HL-60 (cell line): ENCODE measurements at regions not wholly inside any gene's neighbourhood (a gene's known extent, or its start where the extent isn't known, plus 50 kb on each side); places are given as distances from the start of the nearest gene placed in this dataset.

Experiments used
- GABPA ChIP-seq: IDR thresholded peaks from 2 replicates; pipeline ENCODE4 v1.6.1; 2012; ENCODE audit warnings: low read depth
- POLR2AphosphoS5 ChIP-seq: IDR thresholded peaks from 2 replicates; pipeline ENCODE4 v1.6.1; 2012; ENCODE audit warnings: low read depth
- SPI1 ChIP-seq: IDR thresholded peaks from 2 replicates; pipeline ENCODE4 v1.6.1; 2012; ENCODE audit warnings: low read depth, mild to moderate bottlenecking, borderline replicate concordance
- TF ChIP-seq, protein P1 (sequence below): IDR thresholded peaks from one replicate; pipeline ENCODE4 v1.5.1; 2011; ENCODE audit warnings: low read length, control low read depth, inconsistent platforms; ENCODE audit not compliant: insufficient read depth
- TF ChIP-seq, protein P2 (sequence below): IDR thresholded peaks from 2 replicates; pipeline ENCODE4 v1.6.1; 2012; ENCODE audit warnings: low read depth; ENCODE audit not compliant: insufficient replicate concordance

DNA sequence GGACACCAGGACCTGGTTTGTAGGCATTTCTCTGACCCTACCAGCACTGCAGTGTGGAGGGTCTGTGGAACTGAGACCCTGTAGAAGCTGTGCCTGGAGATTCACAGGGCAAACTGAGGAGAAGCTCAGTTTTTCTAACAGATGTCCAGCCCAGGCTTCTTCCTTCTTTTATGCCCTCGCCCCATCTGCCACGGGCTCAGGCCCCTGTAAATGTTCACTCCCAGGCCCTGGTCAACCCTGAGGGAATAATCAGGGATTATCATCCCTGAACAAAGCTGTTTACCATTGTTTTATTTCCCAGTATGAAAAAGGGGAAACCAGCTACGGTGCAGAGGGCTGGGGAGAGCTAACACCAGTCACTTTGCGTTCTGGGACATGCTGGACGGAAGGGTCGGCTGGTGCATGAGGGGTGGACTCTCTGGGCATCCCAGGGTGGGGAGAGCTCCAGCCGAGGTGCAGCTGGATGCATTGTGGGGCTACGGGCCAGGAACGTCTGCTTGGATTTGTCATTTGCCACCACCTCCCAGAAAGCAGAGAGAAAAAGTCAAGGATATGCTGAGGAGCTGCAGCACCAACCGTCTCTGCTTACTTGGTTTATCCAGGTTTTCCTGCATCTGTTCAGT, 183.8 kb downstream of the TFCP2L1 start:
- TF ChIP-seq POLR2AphosphoS5 (no peak), GABPA (no peak), SPI1 (no peak)
- TF ChIP-seq, protein P1, sequence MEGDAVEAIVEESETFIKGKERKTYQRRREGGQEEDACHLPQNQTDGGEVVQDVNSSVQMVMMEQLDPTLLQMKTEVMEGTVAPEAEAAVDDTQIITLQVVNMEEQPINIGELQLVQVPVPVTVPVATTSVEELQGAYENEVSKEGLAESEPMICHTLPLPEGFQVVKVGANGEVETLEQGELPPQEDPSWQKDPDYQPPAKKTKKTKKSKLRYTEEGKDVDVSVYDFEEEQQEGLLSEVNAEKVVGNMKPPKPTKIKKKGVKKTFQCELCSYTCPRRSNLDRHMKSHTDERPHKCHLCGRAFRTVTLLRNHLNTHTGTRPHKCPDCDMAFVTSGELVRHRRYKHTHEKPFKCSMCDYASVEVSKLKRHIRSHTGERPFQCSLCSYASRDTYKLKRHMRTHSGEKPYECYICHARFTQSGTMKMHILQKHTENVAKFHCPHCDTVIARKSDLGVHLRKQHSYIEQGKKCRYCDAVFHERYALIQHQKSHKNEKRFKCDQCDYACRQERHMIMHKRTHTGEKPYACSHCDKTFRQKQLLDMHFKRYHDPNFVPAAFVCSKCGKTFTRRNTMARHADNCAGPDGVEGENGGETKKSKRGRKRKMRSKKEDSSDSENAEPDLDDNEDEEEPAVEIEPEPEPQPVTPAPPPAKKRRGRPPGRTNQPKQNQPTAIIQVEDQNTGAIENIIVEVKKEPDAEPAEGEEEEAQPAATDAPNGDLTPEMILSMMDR, result no peak
- TF ChIP-seq, protein P2, sequence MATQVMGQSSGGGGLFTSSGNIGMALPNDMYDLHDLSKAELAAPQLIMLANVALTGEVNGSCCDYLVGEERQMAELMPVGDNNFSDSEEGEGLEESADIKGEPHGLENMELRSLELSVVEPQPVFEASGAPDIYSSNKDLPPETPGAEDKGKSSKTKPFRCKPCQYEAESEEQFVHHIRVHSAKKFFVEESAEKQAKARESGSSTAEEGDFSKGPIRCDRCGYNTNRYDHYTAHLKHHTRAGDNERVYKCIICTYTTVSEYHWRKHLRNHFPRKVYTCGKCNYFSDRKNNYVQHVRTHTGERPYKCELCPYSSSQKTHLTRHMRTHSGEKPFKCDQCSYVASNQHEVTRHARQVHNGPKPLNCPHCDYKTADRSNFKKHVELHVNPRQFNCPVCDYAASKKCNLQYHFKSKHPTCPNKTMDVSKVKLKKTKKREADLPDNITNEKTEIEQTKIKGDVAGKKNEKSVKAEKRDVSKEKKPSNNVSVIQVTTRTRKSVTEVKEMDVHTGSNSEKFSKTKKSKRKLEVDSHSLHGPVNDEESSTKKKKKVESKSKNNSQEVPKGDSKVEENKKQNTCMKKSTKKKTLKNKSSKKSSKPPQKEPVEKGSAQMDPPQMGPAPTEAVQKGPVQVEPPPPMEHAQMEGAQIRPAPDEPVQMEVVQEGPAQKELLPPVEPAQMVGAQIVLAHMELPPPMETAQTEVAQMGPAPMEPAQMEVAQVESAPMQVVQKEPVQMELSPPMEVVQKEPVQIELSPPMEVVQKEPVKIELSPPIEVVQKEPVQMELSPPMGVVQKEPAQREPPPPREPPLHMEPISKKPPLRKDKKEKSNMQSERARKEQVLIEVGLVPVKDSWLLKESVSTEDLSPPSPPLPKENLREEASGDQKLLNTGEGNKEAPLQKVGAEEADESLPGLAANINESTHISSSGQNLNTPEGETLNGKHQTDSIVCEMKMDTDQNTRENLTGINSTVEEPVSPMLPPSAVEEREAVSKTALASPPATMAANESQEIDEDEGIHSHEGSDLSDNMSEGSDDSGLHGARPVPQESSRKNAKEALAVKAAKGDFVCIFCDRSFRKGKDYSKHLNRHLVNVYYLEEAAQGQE, result no peak
